GM12873 (cell line): ENCODE measurements at regions not wholly inside any gene's neighbourhood (a gene's known extent, or its start where the extent isn't known, plus 50 kb on each side); places are given as distances from the start of the nearest gene placed in this dataset.

Experiments used
- CTCF ChIP-seq: IDR thresholded peaks from 2 replicates; pipeline ENCODE4 v1.5.1; 2012; ENCODE audit warnings: low read depth, mild to moderate bottlenecking, moderate library complexity, low read length, control low read depth; ENCODE audit not compliant: insufficient read depth; ENCODE audit errors: missing control alignments

GRCh38 chr14:97824218-97824617 is 1027.0 kb downstream of the VRK1 start:
- TF ChIP-seq CTCF: no peak

- no peak for TF ChIP-seq CTCF
Measured at GRCh38 chr14:97827746-97828145, 1030.6 kb downstream of the VRK1 start.

- TF ChIP-seq CTCF: no peak
Measured at GRCh38 chr14:97832776-97833175, 1035.6 kb downstream of the VRK1 start.

- TF ChIP-seq CTCF: no peak
Measured at GRCh38 chr14:97838986-97839385, 1041.8 kb downstream of the VRK1 start.

GRCh38 chr14:97840159-97840558 is 1043.0 kb downstream of the VRK1 start:
- TF ChIP-seq CTCF: no peak

GRCh38 chr14:97841762-97842161 is 1044.6 kb downstream of the VRK1 start:
- TF ChIP-seq CTCF: no peak

GRCh38 chr14:97843066-97843465 is 1045.9 kb downstream of the VRK1 start:
- no peak for TF ChIP-seq CTCF
